ENCODE measurements at regions not wholly inside any gene's neighbourhood (a gene's known extent, or its start where the extent isn't known, plus 50 kb on each side); places are given as distances from the start of the nearest gene placed in this dataset.

- TF ChIP-seq POLR2A (IDR thresholded peaks at IDR 0.05) (no peak), CTCF (IDR thresholded peaks at IDR 0.05) (no peak), EP300 (IDR thresholded peaks at IDR 0.05) (no peak)
Observed at GRCh38 chr6:4300917-4301316, 165.5 kb upstream of the ECI2 start.

Measured in gastroesophageal sphincter (tissue), 3 donors.